RWPE2 (cell line): ENCODE measurements at regions not wholly inside any gene's neighbourhood (a gene's known extent, or its start where the extent isn't known, plus 50 kb on each side); places are given as distances from the start of the nearest gene placed in this dataset.

Experiments
- ATAC-seq: fragments of 200-7000 bp; cut with Tn5 transposase; 3 replicates; pipeline ENCODE4 v1.9.1; 2021; ENCODE audit warnings: low read depth
- DNase-seq: peaks from one replicate; pipeline ENCODE4 v3.0.0-alpha.2; 2020; ENCODE audit warnings: low spot score
- H3K27ac ChIP-seq: fragments of 450-650 bp; 2 replicates; pipeline ENCODE4 v1.5.1; 2017; ENCODE audit warnings: mild to moderate bottlenecking; ENCODE audit not compliant: poor library complexity, severe bottlenecking
- H3K27me3 ChIP-seq: fragments of 250-450 bp; sonication (Bioruptor Pico); 2 replicates; pipeline ENCODE4 v1.5.1; 2021; ENCODE audit warnings: mild to moderate bottlenecking, moderate library complexity; ENCODE audit not compliant: insufficient read depth, poor library complexity, severe bottlenecking
- H3K36me3 ChIP-seq: fragments of 250-450 bp; sonication (Bioruptor Pico); 2 replicates; pipeline ENCODE4 v1.5.1; 2020; ENCODE audit warnings: low read depth, mild to moderate bottlenecking, moderate library complexity
- H3K4me1 ChIP-seq: fragments of 250-450 bp; sonication (Bioruptor Pico); 2 replicates; pipeline ENCODE4 v1.5.1; 2021; ENCODE audit warnings: mild to moderate bottlenecking, moderate library complexity; ENCODE audit not compliant: insufficient read depth, poor library complexity, severe bottlenecking
- H3K4me3 ChIP-seq: fragments of 250-450 bp; sonication (Bioruptor Pico); 2 replicates; pipeline ENCODE4 v1.5.1; 2021; ENCODE audit warnings: mild to moderate bottlenecking, moderate library complexity; ENCODE audit not compliant: severe bottlenecking
- H3K9me3 ChIP-seq: fragments of 250-450 bp; sonication (Bioruptor Pico); 2 replicates; pipeline ENCODE4 v1.5.1; 2021; ENCODE audit warnings: mild to moderate bottlenecking, moderate library complexity; ENCODE audit not compliant: severe bottlenecking
- TF ChIP-seq, protein P1 (sequence below): fragments of 450-650 bp; IDR thresholded peaks from one replicate; pipeline ENCODE4 v1.5.1; 2017; ENCODE audit warnings: mild to moderate bottlenecking, moderate library complexity; ENCODE audit not compliant: poor library complexity, severe bottlenecking

DNA sequence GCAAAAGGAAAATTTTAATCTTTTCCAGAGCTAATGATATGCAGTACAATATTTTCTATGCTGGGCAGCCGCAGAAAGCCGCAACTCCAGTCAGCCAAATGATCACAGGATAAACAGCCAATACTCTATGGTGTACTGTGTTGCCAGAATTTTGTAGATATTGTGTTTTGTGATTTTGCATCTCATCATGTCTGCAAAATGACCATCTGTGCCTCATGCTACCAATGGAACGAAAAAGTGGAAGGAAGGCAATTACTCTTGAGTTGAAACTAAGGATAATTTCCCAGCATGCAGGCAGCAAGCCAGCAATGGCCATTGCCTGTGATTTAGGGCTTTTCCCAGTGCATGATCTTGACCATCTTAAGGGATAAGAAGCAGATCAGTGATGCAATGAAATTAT, 891.9 kb downstream of the PLOD2 start:
- Histone ChIP-seq H3K4me1 (no peaks in the 10 kb centered on the region), H3K27me3 (no peaks in the 10 kb centered on the region), H3K9me3 (no peaks in the 10 kb centered on the region), H3K36me3 (no peaks in the 10 kb centered on the region), H3K27ac (no peak overlapping the region), H3K4me3 (no peak overlapping the region)
- ATAC-seq (no peak), DNase-seq (no peak)
- TF ChIP-seq, protein P1, sequence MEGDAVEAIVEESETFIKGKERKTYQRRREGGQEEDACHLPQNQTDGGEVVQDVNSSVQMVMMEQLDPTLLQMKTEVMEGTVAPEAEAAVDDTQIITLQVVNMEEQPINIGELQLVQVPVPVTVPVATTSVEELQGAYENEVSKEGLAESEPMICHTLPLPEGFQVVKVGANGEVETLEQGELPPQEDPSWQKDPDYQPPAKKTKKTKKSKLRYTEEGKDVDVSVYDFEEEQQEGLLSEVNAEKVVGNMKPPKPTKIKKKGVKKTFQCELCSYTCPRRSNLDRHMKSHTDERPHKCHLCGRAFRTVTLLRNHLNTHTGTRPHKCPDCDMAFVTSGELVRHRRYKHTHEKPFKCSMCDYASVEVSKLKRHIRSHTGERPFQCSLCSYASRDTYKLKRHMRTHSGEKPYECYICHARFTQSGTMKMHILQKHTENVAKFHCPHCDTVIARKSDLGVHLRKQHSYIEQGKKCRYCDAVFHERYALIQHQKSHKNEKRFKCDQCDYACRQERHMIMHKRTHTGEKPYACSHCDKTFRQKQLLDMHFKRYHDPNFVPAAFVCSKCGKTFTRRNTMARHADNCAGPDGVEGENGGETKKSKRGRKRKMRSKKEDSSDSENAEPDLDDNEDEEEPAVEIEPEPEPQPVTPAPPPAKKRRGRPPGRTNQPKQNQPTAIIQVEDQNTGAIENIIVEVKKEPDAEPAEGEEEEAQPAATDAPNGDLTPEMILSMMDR: no peak

DNA sequence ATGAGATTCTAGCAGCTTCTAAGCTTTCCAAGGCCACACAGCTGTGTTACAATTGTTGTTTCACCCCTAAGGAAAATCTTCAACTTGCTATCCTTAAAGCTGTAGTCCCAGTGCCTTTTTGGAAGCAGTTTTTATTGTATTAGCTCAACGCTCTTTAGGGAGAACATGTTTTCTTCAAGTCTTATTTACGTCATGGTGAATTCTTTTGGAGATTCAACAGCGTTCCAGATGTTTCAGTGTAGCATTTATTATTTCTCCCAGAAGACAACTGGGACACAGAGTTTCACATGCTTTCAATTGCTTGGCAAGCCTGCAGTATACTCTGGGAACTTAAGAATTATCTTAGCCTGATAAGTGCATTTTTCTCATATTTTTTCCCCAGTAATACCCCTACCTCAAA, 888.3 kb downstream of the PLOD2 start:
- Histone ChIP-seq H3K4me1 (no peaks in the 10 kb centered on the region), H3K36me3 (no peaks in the 10 kb centered on the region), H3K27ac (no peak overlapping the region), H3K9me3 (no peaks in the 10 kb centered on the region), H3K27me3 (no peaks in the 10 kb centered on the region), H3K4me3 (no peak overlapping the region)
- DNase-seq: no peak
- ATAC-seq: no peak
- TF ChIP-seq, protein P1: no peak

DNA sequence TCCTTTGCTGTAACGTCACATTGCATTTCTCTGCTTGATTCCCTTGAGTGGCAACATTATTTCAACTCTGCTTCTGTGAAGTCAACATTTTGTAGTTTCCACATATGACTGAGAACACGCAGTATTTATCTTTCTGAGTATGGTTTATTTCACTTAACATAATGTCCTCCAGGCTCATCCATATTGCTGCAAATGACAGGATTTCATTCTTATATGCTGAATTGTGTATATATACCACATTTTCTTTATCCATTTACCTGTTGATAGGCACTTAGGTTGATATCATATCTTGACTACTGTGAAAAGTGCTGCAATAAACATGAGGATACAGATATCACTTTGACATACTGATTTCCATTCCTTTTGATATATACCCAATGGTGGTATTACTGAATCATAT, 878.5 kb downstream of the PLOD2 start:
- H3K27me3 ChIP-seq: no peaks in the 10 kb centered on the region
- H3K9me3 ChIP-seq: no peaks in the 10 kb centered on the region
- no peak for ATAC-seq
- no peak overlapping the region for H3K27ac ChIP-seq
- no peaks in the 10 kb centered on the region for H3K4me1 ChIP-seq
- TF ChIP-seq, protein P1: no peak
- H3K36me3 ChIP-seq: no peaks in the 10 kb centered on the region
- no peak for DNase-seq
- H3K4me3 ChIP-seq: no peak overlapping the region

DNA sequence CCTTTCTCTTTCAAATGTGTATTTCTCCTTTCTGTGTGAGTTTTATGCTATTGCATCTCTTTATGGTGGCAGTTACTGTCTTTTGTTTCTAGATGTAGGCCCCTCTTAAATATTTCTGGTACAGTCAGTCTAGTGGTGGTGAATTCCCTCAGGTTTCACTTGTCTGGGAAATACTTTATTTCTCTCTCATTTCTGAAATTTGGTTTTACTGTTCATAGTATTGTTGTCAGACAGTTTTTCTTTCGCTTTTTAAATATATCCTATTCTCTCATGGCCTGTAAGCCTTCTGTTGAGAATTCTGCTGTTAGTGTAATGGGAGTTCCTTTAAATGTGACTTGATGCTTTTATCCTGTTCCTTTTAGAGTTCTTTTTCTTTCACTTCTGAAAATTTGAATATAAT, 874.0 kb downstream of the PLOD2 start:
- H3K4me3 ChIP-seq: no peak overlapping the region
- no peaks in the 10 kb centered on the region for H3K36me3 ChIP-seq
- TF ChIP-seq, protein P1: no peak
- no peaks in the 10 kb centered on the region for H3K4me1 ChIP-seq
- no peaks in the 10 kb centered on the region for H3K9me3 ChIP-seq
- no peak for ATAC-seq
- no peaks in the 10 kb centered on the region for H3K27me3 ChIP-seq
- no peak for DNase-seq
- no peak overlapping the region for H3K27ac ChIP-seq

DNA sequence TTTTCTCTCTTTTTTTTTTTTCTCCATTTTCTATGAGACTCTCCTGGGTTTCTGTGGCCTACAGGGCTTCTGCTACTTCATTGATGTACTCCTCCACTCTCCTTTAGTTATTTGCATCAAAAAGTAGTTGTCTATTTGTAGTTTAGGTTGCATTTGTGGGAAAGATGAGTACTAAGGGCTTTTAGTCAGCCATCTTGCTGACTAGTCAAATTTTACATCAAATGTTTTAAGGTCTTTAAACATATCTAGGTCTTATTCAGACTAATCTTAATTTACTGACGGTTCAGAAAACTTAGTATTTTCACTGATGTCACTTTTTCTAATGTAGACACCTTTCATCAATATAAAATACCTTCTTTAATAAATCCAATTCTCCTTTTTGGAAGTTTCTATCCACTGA, 871.0 kb downstream of the PLOD2 start:
- Histone ChIP-seq H3K4me3 (no peak overlapping the region), H3K9me3 (no peaks in the 10 kb centered on the region), H3K36me3 (no peaks in the 10 kb centered on the region), H3K4me1 (no peaks in the 10 kb centered on the region), H3K27me3 (no peaks in the 10 kb centered on the region), H3K27ac (no peak overlapping the region)
- TF ChIP-seq, protein P1: no peak
- no peak for ATAC-seq
- no peak for DNase-seq
